ENCODE measurements at regions not wholly inside any gene's neighbourhood (a gene's known extent, or its start where the extent isn't known, plus 50 kb on each side); places are given as distances from the start of the nearest gene placed in this dataset.

DNA sequence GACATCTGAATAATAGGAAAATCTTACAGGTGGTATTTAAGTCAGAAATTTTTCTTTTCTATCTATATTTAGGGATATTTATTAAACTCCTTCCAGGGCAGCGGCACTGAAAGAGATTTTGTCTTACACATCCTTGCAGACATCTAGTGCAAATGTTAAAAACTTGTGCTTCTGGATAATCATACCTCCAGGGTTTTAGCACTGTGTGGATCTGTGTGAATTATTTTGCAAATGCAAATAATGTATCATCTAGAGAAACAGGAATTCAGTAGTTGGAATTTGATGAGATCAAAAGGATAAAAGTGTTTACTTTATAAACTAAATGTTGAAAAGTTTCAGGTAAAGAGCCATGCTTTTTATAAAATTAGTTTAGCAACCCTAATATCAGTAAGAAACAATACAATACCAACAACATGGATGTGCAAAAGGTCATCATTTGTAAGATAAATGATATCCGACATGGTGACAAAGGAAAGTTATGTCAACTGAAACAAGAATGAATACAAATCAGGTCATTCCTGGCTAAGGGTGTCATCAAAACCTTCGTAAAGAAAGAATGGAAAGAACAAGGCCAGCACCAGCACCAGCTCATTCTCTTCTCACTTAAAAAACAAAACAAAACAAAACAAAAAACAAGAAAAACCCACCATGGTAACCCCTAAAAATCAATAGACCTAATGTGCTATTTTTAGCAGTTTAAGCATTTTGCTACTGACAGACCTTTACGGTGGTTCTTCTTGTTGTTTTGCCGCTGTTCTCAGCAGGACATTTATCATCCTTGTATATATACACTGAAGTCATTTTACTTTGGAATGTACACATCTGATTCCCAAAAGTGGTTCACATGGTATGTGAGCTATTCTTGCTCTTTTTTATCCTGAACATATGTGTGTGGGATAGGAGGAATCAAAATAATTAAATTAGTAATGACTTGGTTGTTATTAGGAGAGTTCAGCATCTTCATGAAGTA, 219.7 kb upstream of the NDST3 start:
- no peak for DNase-seq
- WGBS, 3 donors, result 64 to 68% (median 68%) methylated on average over 5 of the region's 5 CpGs
- Histone ChIP-seq H3K4me3 (no peak overlapping the region), H3K27me3 (ENCODE audit: insufficient read depth in 3 of 3, low read length in 2 of 3) (no peaks in the 10 kb centered on the region), H3K27ac (no peak overlapping the region), H3K4me1 (no peaks in the 10 kb centered on the region), H3K36me3 (ENCODE audit: insufficient read depth in 1 of 2, low read depth in 1 of 2) (no peaks in the 10 kb centered on the region), H3K9me3 (no peaks in the 10 kb centered on the region)
- TF ChIP-seq, protein P1, sequence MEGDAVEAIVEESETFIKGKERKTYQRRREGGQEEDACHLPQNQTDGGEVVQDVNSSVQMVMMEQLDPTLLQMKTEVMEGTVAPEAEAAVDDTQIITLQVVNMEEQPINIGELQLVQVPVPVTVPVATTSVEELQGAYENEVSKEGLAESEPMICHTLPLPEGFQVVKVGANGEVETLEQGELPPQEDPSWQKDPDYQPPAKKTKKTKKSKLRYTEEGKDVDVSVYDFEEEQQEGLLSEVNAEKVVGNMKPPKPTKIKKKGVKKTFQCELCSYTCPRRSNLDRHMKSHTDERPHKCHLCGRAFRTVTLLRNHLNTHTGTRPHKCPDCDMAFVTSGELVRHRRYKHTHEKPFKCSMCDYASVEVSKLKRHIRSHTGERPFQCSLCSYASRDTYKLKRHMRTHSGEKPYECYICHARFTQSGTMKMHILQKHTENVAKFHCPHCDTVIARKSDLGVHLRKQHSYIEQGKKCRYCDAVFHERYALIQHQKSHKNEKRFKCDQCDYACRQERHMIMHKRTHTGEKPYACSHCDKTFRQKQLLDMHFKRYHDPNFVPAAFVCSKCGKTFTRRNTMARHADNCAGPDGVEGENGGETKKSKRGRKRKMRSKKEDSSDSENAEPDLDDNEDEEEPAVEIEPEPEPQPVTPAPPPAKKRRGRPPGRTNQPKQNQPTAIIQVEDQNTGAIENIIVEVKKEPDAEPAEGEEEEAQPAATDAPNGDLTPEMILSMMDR (IDR thresholded peaks at IDR 0.05), result no peak
- intact Hi-C loops (cut with DNase I), result no loop called here
- no peak for ATAC-seq

DNA sequence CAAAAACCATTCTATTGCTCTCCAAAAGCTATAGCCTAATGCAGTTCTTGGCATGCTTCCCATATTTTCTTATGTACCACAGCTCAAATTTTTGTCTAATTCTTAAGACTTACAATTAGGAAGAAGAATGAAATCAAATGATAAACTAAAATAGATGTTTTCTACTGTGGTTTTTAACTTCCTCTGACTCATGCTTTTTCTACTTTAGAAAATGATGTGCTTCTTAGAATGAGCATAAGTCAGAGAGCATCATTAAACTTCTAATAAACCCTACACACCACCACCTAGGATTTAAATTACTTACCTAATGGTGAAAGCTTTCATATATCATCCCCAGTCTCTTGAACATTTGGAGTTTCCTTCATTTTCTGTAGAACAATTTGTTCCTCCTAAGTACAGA, 217.0 kb upstream of the NDST3 start:
- Histone ChIP-seq H3K4me1 (no peaks in the 10 kb centered on the region), H3K9me3 (no peaks in the 10 kb centered on the region), H3K27ac (no peak overlapping the region), H3K36me3 (ENCODE audit: insufficient read depth in 1 of 2, low read depth in 1 of 2) (no peaks in the 10 kb centered on the region), H3K4me3 (no peak overlapping the region), H3K27me3 (ENCODE audit: insufficient read depth in 3 of 3, low read length in 2 of 3) (no peaks in the 10 kb centered on the region)
- ATAC-seq (no peak), DNase-seq (no peak)
- TF ChIP-seq, protein P1 (IDR thresholded peaks at IDR 0.05), result no peak
- intact Hi-C loops (cut with DNase I), result no loop called here

DNA sequence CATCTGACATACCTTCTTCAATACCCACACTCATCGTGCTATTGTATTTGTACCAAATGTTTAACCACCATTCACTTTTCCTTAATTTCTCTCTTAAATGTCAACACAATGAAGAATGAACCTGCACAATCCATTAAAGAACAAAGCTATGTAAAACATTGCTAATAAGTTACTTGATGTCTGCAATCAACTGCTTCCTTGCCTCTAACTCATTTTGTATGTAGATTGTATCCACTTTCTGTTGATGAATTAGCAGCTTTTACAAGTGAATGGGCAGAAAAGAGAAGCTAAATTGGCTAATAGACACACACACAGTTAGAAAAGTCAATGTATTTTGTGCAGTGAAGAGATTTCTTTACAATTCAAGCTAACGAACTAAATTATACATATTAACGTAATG, 212.5 kb upstream of the NDST3 start:
- ATAC-seq, result no peak
- intact Hi-C loops (cut with DNase I), result no loop called here
- 77 to 84% (median 80%) methylated on average over 3 of the region's 3 CpGs for WGBS, 3 donors
- H3K4me3 ChIP-seq, result no peak overlapping the region
- TF ChIP-seq, protein P1 (IDR thresholded peaks at IDR 0.05), result no peak
- H3K9me3 ChIP-seq, result no peaks in the 10 kb centered on the region
- H3K4me1 ChIP-seq, result no peaks in the 10 kb centered on the region
- H3K27ac ChIP-seq, result no peak overlapping the region
- H3K36me3 ChIP-seq (ENCODE audit: insufficient read depth in 1 of 2, low read depth in 1 of 2), result no peaks in the 10 kb centered on the region
- no peak for DNase-seq
- H3K27me3 ChIP-seq (ENCODE audit: insufficient read depth in 3 of 3, low read length in 2 of 3), result no peaks in the 10 kb centered on the region

- Histone ChIP-seq H3K27ac (no peak overlapping the region), H3K27me3 (ENCODE audit: insufficient read depth in 3 of 3, low read length in 2 of 3) (no peaks in the 10 kb centered on the region), H3K36me3 (ENCODE audit: insufficient read depth in 1 of 2, low read depth in 1 of 2) (no peaks in the 10 kb centered on the region), H3K9me3 (no peaks in the 10 kb centered on the region), H3K4me3 (no peak overlapping the region), H3K4me1 (no peaks in the 10 kb centered on the region)
- WGBS, 3 donors, result 67 to 72% (median 68%) methylated on average over 3 of the region's 3 CpGs
- intact Hi-C loops (cut with DNase I), result no loop called here
- no peak for DNase-seq
- ATAC-seq, result no peak
- TF ChIP-seq, protein P1 (IDR thresholded peaks at IDR 0.05), result no peak
Observed at GRCh38 chr4:117823388-117823787, 210.9 kb upstream of the NDST3 start.
